ENCODE measurements at regions not wholly inside any gene's neighbourhood (a gene's known extent, or its start where the extent isn't known, plus 50 kb on each side); places are given as distances from the start of the nearest gene placed in this dataset.

DNA sequence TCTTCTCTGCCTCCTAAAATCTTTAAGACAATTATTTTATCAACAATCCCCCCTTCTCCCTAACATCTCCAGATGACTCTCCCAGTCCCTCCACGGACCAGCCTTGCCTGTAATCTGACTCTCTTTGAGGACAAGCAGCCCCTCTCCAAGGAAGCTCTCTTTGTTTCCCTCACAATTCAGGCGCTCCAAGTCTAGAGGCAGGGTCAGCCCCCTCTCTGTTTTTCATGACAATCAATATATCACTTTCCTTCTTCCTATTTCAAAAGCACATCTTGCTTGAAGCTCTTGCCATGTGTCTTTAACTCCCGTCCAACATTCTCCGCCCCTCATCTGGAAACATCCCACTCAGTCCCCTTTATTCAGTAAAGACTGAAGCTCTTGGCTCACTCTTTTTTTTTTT, 393.4 kb upstream of the SULF2 start:
- DNase-seq (ENCODE audit: low read depth) = no peak

DNA sequence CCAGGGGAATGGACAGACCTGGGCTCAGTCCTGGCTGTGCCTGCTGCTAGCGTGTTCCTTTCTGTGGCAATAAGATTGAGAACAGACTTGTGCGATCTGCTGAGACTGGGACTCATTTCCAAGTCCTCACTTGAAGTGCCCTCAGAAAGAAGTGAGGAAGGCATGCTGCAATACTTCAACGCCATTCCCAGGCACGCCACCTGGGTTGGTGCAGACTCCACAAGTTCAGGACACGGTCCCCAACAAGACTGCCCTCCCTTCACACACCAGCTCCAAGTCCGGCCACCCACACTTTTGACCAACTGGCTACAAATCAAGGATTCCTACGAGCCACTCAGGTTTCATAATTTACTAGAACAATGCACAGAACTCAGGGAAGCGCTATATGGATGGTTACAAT, 391.8 kb upstream of the SULF2 start:
- DNase-seq (ENCODE audit: low read depth) = no peak

DNA sequence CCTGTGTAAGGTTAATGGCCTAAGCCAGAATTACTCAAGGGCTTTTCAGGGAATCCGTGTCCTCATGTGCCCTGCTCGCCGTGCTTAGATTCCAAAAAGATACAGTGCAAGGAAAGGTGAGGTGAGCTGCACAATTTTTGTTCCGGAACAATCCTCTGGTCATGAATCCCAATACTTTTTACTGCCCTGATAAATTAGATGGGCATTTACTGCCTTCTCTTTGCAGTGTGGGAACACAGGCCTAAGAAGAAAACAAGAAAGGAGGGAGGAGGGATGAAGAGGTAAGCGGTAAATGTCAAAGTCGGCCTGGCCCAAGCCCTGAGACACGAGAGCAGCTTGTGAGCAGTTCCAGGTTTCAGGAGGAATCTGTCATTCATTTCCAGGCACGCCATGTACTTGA, 390.9 kb upstream of the SULF2 start:
- no peak for DNase-seq (ENCODE audit: low read depth)

DNA sequence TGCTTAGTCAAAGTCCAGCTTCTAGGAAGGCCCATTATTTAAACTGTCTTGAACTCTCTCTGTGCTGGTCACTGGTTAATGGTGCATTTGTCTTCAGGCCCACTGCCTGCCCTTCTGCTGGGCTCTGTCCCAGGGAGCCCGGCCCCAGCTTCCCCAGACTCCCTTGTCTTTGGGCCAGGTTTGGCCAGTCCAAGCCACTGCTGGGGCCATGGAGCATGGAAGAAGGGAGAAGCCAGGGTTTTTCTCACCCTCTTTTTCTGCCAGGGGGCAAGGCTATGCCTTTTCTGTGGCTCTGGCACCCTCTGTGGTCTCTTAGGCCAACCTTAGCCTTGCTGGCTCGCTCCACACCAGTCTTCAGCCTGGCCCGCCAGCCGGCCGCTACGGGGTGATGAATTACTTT, 390.0 kb upstream of the SULF2 start:
- no peak for DNase-seq (ENCODE audit: low read depth)

DNA sequence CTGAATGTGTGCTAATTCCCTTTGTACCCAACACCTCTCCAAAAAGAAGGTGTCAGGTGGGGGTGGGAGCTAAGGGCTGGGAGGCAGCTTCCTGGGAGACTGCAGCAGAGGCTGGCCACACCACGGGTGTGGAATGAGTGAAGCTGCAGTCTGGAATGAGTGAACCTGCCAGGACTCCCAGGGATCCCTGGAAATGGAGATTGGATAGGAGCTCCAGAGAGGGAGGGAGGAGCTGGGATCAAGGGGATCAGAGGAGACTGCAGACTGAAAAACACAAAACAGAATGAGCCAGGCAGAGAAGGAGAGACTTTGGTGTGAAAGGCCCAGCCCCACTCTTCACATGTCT, 387.0 kb upstream of the SULF2 start:
- DNase-seq (ENCODE audit: low read depth) = no peak

GRCh38 chr20:48171626-48172356, 386.5 kb upstream of the SULF2 start:
- no peak for DNase-seq (ENCODE audit: low read depth)

- DNase-seq (ENCODE audit: low read depth) = no peak
Observed at GRCh38 chr20:48171071-48171470, 385.8 kb upstream of the SULF2 start.

GRCh38 chr20:48170625-48171024, 385.3 kb upstream of the SULF2 start:
- DNase-seq (ENCODE audit: low read depth) = no peak

- no peak for DNase-seq (ENCODE audit: low read depth)
Observed at GRCh38 chr20:48169650-48170225, 384.5 kb upstream of the SULF2 start.

DNA sequence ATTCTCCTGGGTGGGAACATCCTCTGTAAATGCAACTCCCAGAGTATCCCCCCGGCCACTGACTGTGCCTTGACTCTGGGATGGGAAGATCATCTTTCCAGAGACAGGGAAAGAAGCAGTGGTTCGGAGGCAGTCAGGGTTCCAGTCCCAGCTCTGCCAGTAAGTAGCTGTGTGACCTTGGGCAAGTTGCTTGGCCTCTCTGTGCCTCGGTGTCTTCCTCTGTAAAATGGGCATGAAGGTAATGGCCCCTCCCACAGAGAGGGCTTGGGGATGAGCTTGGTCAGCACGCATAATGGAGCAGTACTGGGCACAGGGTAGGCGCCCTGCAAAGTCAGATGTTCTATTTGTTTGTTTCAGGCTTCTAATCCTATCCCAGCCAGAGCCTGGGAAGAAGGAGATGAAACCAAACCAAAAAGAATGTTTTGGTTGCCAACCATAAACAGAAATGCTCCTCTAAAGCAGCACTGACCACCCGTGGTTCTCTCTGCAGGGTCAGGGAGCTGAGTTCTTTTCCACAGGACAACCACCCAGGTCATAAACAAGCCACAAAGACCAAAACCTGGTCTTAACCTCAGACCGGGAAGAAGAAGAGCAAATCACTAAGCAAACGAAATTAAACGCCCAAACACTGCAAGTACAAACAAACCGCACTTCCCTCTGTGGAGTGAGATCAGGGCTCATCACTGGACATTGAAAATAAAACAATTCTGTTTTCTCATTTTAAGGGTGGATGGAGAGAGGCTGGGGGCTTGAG, 381.0 kb upstream of the SULF2 start:
- no peak for DNase-seq (ENCODE audit: low read depth)

- DNase-seq (ENCODE audit: low read depth) = no peak
Observed at GRCh38 chr20:48165401-48165685, 380.1 kb upstream of the SULF2 start.

DNA sequence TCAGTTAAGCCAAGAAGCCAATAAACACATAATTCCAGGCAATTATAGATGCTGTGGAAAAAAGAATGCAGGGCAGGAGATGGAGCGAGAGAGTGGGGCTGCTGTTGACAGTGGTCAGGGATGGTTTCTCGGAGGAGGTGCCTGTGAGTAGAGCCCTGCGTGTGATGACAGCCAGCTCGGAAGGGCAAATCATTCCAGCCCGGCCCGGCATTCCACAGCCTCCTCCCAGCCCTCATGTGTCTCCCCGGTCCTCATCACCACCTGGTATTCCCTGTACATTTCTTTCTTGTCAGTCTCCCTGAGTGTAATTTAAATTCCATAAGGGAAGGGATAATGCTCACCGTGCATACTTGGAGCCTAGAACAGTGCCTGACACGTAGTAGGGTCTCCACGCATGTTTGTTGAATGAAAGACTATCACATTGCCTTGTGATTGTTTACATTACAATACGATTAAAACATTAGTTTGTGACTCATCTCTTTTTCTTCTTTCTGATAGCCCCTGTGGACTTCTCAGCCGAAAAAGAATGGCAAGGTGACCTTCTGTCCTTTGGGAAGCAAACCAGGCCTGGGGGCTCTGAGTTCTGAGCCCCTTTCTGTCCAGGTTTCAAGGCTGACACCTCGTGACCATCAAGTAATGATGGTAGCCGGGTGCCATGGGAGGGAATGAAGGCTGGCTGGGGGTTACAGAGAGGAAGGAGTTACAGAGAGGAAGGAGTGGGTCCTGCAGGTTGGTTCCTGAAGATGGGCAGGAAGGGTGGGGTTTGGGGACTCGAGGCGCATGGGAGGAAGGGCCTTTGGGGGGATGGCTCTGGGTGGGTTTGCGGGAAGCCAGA, 379.5 kb upstream of the SULF2 start:
- no peak for DNase-seq (ENCODE audit: low read depth)

DNA sequence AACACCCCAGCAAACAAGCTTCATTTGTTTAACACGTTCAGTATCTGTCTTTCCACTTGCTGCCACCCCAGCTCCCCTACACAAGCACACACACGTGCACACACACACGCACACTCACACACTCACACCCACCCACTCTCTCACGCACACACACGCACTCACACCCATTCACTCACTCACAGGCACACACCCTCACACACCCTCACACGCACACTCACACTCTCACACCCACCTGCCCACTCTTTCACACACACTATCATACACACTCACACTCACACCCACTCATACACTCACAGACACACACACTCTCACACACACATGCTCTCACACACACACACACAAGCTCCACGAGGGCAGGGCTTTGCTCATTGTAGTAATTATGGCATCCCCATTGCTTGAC, 378.8 kb upstream of the SULF2 start:
- no peak for DNase-seq (ENCODE audit: low read depth)

- no peak for DNase-seq (ENCODE audit: low read depth)
Observed at GRCh38 chr20:48163505-48163904, 378.2 kb upstream of the SULF2 start.

DNA sequence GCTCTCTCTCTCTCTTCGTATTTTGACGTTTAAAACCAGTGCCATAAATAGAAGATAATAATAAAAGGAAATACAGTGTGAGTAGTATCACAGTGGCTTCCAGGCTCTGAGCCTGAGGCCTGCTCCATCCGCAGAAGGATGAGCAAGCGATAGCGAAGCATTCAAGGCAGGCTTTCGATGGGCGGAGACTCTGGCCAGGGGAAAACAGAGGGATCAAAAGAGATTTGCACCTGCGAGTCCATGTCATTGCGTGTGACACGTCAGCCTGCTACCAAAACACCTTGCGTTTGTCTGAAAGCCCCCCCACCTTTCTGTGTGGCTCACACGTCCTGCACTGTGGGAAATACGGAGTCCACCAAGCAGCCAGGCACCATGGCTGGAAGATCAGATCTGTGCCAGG, 377.3 kb upstream of the SULF2 start:
- no peak for DNase-seq (ENCODE audit: low read depth)

DNA sequence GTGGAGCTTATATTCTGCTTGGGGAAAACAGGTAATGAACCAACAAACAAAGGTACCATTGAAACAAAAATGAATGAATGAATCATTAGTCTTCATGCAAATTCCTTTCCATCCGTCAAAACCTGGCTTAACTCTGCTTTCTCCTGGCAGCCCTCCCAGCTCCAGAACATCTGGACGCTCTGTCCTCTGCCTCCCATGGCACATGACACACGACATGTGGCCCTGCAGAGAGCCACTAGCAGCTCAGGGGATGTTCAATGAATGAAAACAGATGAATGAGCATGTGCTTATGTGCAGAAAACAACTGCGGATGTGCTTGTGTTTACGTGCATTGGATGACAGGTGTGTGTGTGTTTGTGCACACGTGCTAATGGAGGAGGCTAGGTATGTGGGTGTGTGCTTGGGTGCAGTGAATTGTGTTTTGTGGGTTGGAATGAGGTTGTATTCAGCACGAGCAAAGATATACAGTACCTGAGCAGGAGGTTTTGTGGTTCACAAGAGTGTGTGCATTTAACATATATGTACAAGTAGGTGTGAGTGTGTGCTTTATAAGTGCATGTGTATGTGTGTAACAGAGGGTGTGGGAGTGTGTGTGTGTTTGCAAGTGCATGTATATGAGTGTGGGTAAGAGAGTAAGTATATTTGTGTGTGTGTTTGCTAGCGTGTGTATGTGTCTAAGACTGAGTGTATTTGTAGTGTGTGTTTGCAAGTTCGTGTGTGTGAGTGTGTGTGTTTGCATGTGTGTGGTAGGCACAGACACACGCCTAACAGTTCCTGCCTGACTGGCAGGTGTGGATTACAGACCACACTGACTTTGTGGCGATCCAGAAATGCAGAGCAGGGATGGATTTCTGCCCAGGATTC, 374.1 kb upstream of the SULF2 start:
- DNase-seq (ENCODE audit: low read depth) = no peak

- DNase-seq (ENCODE audit: low read depth) = no peak
Observed at GRCh38 chr20:48158014-48158413, 372.7 kb upstream of the SULF2 start.

DNA sequence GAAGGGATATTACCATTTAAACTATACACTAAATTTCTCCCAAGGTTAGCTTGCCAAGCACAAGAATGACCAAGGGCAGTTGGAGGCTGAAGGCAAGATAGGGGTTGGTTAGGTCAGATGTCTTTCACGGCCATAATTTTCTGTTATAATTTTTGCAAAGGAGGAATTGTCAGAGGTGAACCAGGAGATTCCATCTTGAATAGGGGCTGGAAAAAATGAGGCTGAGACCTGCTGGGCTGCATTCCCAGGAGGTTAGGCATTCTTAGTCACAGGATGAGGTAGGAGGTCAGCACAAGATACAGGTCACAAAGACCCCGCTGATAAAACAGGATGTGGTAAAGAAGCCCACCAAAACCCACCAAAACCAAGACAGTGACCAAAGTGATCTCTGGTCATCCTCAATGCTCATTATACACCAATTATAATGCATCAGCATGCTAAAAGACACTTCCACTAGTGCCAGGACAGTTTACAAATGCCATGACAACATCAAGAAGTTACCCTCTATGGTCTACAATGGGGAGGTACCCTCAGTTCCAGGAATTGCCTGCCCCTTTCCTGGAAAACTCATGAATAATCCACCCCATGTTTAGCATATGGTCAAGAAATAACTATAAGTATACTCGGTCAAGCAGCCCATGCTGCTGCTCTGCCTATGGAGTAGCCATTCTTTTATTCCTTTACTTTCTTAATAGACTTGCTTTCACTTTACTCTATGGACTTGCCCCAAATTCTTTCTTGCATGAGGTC, 371.8 kb upstream of the SULF2 start:
- no peak for DNase-seq (ENCODE audit: low read depth)

DNA sequence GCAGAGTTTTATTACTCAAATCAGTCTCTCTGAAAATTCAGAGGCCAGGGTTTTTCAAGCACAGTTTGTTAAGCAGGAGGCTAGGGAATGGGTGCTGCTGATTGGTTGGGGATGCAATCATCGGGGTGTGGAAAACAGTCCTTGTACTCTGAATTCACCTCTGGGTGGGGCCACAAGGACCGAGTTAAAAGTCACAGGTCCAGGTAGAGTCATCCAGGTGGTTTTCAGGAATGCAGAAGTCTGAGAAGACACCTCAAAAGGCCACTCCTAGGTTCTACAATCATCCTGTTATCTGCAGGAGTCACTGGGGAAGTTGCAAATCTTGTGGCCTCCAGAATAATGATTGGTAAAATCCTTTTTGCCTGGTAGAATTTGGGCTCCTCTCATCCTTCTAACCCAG, 371.2 kb upstream of the SULF2 start:
- DNase-seq (ENCODE audit: low read depth) = no peak

DNA sequence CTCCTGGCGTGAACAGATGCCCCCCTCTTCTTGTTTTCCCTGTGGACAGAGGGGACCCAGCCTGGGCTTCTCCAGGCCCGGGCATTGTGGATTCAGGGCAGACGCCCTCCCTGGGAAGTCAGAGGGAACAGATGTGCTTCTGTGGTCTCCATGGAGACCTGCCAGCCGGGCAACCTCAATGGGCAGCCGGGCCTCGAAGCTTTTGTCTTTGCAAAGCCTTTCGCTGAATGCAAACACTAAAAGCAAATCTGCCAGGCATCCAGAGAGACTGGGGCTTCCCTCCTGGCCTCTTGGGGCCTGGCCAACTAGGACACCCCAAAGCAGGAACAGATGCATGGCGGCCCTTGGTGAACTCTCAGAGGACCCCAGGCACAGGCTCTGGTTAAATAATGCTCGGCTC, 370.0 kb upstream of the SULF2 start:
- DNase-seq (ENCODE audit: low read depth) = no peak

All from stimulated activated CD8-positive, alpha-beta memory T cell treated with anti-CD3 and anti-CD28 coated beads, Interleukin-4, amount 100 ng/mL, for 24 hours (primary cell).